WTC11 (cell line): ENCODE measurements at regions not wholly inside any gene's neighbourhood (a gene's known extent, or its start where the extent isn't known, plus 50 kb on each side); places are given as distances from the start of the nearest gene placed in this dataset.

ENCODE experiments used
- ATAC-seq: fragments of 200-7000 bp; cut with Tn5 transposase; 2 replicates; pipeline ENCODE4 v1.10.0; 2021; ENCODE audit warnings: mild to moderate bottlenecking, moderate library complexity
- CTCF ChIA-PET: fragments of 300-600 bp; sonication (Branson Sonifier 250); formaldehyde crosslinking; loops from one replicate; lab custom pipeline; 2021; ENCODE audit warnings: antibody characterized with exemption; lab: Charles Lee
- POLR2A ChIA-PET: fragments of 350-600 bp; sonication (Branson Sonifier 250); formaldehyde crosslinking; loops from one replicate; lab custom pipeline; 2021; ENCODE audit warnings: antibody characterized with exemption; lab: Charles Lee
- DNase-seq: peaks from one replicate; pipeline ENCODE4 v3.0.0; 2021; ENCODE audit warnings: low spot score
- H3K27ac Mint-ChIP-seq: 2 replicates; pipeline ENCODE4 v1.8.0; 2021; ENCODE audit warnings: mixed read lengths
- H3K27me3 Mint-ChIP-seq: 2 replicates; pipeline ENCODE4 v1.8.0; 2021; ENCODE audit warnings: low read depth, mild to moderate bottlenecking, moderate library complexity, mixed read lengths
- H3K36me3 Mint-ChIP-seq: 2 replicates; pipeline ENCODE4 v1.8.0; 2021; ENCODE audit warnings: mixed read lengths
- H3K4me1 Mint-ChIP-seq: 2 replicates; pipeline ENCODE4 v1.8.0; 2022; ENCODE audit warnings: mixed read lengths
- H3K4me3 Mint-ChIP-seq: 2 replicates; pipeline ENCODE4 v1.8.0; 2021; ENCODE audit warnings: mild to moderate bottlenecking, moderate library complexity, mixed read lengths
- H3K9me3 Mint-ChIP-seq: 2 replicates; pipeline ENCODE4 v1.8.0; 2021; ENCODE audit warnings: mixed read lengths
- AFF4 ChIP-seq: sonication (generic); formaldehyde crosslinking; IDR thresholded peaks from 2 replicates; pipeline ENCODE4 v1.8.1; 2023; ENCODE audit warnings: mild to moderate bottlenecking, missing genetic modification reagents, borderline replicate concordance
- ATF3 ChIP-seq: sonication (generic); formaldehyde crosslinking; conservative IDR thresholded peaks from 2 replicates; pipeline ENCODE4 v1.8.1; 2022; ENCODE audit warnings: mild to moderate bottlenecking, missing genetic modification reagents
- CBFB ChIP-seq: sonication (generic); formaldehyde crosslinking; IDR thresholded peaks from 2 replicates; pipeline ENCODE4 v1.8.1; 2022; ENCODE audit warnings: mild to moderate bottlenecking, low read depth, missing genetic modification reagents
- GRHL2 ChIP-seq: fragments of 250-450 bp; sonication (Bioruptor Pico); IDR thresholded peaks from 2 replicates; pipeline ENCODE4 v1.8.0; 2022; ENCODE audit warnings: mild to moderate bottlenecking, moderate library complexity; ENCODE audit not compliant: insufficient replicate concordance, severe bottlenecking
- GTF2I ChIP-seq: fragments of 250-450 bp; sonication (Bioruptor Pico); conservative IDR thresholded peaks from 2 replicates; pipeline ENCODE4 v1.4.0; 2021; ENCODE audit warnings: mild to moderate bottlenecking
- HMGA2 ChIP-seq: fragments of 250-450 bp; sonication (Bioruptor Pico); IDR thresholded peaks from 2 replicates; pipeline ENCODE4 v1.4.0; 2021; ENCODE audit warnings: mild to moderate bottlenecking, moderate library complexity
- IRF2 ChIP-seq: sonication (generic); formaldehyde crosslinking; IDR thresholded peaks from 2 replicates; pipeline ENCODE4 v1.8.0; 2022; ENCODE audit warnings: low read depth, missing genetic modification reagents, borderline replicate concordance
- NFYB ChIP-seq: sonication (generic); formaldehyde crosslinking; conservative IDR thresholded peaks from 2 replicates; pipeline ENCODE4 v1.8.0; 2022; ENCODE audit warnings: low read depth, missing genetic modification reagents
- NR2C2 ChIP-seq: sonication (generic); formaldehyde crosslinking; IDR thresholded peaks from 2 replicates; pipeline ENCODE4 v1.8.0; 2022; ENCODE audit warnings: mild to moderate bottlenecking, missing genetic modification reagents
- OVOL2 ChIP-seq: fragments of 250-450 bp; sonication (Bioruptor Pico); IDR thresholded peaks from 2 replicates; pipeline ENCODE4 v1.9.0; 2021; ENCODE audit warnings: mild to moderate bottlenecking, borderline replicate concordance
- SMAD3 ChIP-seq: sonication (generic); formaldehyde crosslinking; IDR thresholded peaks from 2 replicates; pipeline ENCODE4 v1.8.0; 2022; ENCODE audit warnings: missing genetic modification reagents, mild to moderate bottlenecking, borderline replicate concordance
- ZNF121 ChIP-seq: sonication (generic); formaldehyde crosslinking; IDR thresholded peaks from 2 replicates; pipeline ENCODE4 v1.8.0; 2023; ENCODE audit warnings: missing genetic modification reagents
- ZNF219 ChIP-seq: sonication (generic); formaldehyde crosslinking; IDR thresholded peaks from 2 replicates; pipeline ENCODE4 v1.8.0; 2023; ENCODE audit warnings: missing genetic modification reagents, mild to moderate bottlenecking, borderline replicate concordance
- ZNF396 ChIP-seq: fragments of 250-450 bp; sonication (Bioruptor Pico); IDR thresholded peaks from 2 replicates; pipeline ENCODE4 v1.8.0; 2021; ENCODE audit warnings: mild to moderate bottlenecking, moderate library complexity, borderline replicate concordance
- TF ChIP-seq, protein P1 (sequence below): sonication (generic); formaldehyde crosslinking; IDR thresholded peaks from 2 replicates; pipeline ENCODE4 v1.8.1; 2023; ENCODE audit warnings: mild to moderate bottlenecking, missing genetic modification reagents, moderate library complexity
- TF ChIP-seq, protein P2 (sequence below): sonication (generic); formaldehyde crosslinking; IDR thresholded peaks from 2 replicates; pipeline ENCODE4 v1.8.0; 2022; ENCODE audit warnings: missing genetic modification reagents
- TF ChIP-seq, protein P3 (sequence below): fragments of 250-450 bp; sonication (Bioruptor Pico); IDR thresholded peaks from 2 replicates; pipeline ENCODE4 v1.9.0; 2021; ENCODE audit warnings: mild to moderate bottlenecking
- TF ChIP-seq, protein P4 (sequence below): fragments of 250-450 bp; sonication (Bioruptor Pico); IDR thresholded peaks from 2 replicates; pipeline ENCODE4 v1.9.0; 2021; ENCODE audit warnings: mild to moderate bottlenecking, borderline replicate concordance

GRCh38 chr3:13132731-13133410 is 59.6 kb upstream of the IQSEC1 start:
- ChIA-PET POLR2A (interaction anchor here (0.6 kb wide), 1 partner anchor 30 kb away, joined by 3 read pairs; no protein-coding TSS in a partner anchor), CTCF (interaction anchor here (0.6 to 1.2 kb wide), 5 partner anchors 9 to 60 kb away, joined by 3 to 4 read pairs (median 3); no protein-coding TSS in a partner anchor)
- Mint-ChIP-seq H3K4me1 (peaks cover 13% of the 10 kb centered on the region), H3K27ac (no peak overlapping the region), H3K27me3 (no peaks in the 10 kb centered on the region), H3K4me3 (no peak overlapping the region), H3K36me3 (no peaks in the 10 kb centered on the region), H3K9me3 (no peaks in the 10 kb centered on the region)
- ATAC-seq (no peak), DNase-seq (no peak)
- TF ChIP-seq ZNF396 (CRISPR knock-in tag) (no peak), ZNF121 (CRISPR knock-in tag) (no peak), GRHL2 (CRISPR knock-in tag) (no peak), SMAD3 (CRISPR knock-in tag) (no peak), CBFB (CRISPR knock-in tag) (no peak), HMGA2 (CRISPR knock-in tag) (no peak), AFF4 (CRISPR knock-in tag) (no peak), NR2C2 (CRISPR knock-in tag) (no peak), GTF2I (CRISPR knock-in tag) (no peak), ATF3 (no peak), ZNF219 (no peak), NFYB (CRISPR knock-in tag) (no peak), IRF2 (CRISPR knock-in tag) (no peak), OVOL2 (CRISPR knock-in tag) (no peak)
- TF ChIP-seq, protein P1, sequence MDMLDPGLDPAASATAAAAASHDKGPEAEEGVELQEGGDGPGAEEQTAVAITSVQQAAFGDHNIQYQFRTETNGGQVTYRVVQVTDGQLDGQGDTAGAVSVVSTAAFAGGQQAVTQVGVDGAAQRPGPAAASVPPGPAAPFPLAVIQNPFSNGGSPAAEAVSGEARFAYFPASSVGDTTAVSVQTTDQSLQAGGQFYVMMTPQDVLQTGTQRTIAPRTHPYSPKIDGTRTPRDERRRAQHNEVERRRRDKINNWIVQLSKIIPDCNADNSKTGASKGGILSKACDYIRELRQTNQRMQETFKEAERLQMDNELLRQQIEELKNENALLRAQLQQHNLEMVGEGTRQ (CRISPR knock-in tag) = no peak
- TF ChIP-seq, protein P2, sequence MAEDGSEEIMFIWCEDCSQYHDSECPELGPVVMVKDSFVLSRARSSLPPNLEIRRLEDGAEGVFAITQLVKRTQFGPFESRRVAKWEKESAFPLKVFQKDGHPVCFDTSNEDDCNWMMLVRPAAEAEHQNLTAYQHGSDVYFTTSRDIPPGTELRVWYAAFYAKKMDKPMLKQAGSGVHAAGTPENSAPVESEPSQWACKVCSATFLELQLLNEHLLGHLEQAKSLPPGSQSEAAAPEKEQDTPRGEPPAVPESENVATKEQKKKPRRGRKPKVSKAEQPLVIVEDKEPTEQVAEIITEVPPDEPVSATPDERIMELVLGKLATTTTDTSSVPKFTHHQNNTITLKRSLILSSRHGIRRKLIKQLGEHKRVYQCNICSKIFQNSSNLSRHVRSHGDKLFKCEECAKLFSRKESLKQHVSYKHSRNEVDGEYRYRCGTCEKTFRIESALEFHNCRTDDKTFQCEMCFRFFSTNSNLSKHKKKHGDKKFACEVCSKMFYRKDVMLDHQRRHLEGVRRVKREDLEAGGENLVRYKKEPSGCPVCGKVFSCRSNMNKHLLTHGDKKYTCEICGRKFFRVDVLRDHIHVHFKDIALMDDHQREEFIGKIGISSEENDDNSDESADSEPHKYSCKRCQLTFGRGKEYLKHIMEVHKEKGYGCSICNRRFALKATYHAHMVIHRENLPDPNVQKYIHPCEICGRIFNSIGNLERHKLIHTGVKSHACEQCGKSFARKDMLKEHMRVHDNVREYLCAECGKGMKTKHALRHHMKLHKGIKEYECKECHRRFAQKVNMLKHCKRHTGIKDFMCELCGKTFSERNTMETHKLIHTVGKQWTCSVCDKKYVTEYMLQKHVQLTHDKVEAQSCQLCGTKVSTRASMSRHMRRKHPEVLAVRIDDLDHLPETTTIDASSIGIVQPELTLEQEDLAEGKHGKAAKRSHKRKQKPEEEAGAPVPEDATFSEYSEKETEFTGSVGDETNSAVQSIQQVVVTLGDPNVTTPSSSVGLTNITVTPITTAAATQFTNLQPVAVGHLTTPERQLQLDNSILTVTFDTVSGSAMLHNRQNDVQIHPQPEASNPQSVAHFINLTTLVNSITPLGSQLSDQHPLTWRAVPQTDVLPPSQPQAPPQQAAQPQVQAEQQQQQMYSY = no peak
- TF ChIP-seq, protein P3, sequence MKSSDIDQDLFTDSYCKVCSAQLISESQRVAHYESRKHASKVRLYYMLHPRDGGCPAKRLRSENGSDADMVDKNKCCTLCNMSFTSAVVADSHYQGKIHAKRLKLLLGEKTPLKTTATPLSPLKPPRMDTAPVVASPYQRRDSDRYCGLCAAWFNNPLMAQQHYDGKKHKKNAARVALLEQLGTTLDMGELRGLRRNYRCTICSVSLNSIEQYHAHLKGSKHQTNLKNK = no peak
- TF ChIP-seq, protein P4, sequence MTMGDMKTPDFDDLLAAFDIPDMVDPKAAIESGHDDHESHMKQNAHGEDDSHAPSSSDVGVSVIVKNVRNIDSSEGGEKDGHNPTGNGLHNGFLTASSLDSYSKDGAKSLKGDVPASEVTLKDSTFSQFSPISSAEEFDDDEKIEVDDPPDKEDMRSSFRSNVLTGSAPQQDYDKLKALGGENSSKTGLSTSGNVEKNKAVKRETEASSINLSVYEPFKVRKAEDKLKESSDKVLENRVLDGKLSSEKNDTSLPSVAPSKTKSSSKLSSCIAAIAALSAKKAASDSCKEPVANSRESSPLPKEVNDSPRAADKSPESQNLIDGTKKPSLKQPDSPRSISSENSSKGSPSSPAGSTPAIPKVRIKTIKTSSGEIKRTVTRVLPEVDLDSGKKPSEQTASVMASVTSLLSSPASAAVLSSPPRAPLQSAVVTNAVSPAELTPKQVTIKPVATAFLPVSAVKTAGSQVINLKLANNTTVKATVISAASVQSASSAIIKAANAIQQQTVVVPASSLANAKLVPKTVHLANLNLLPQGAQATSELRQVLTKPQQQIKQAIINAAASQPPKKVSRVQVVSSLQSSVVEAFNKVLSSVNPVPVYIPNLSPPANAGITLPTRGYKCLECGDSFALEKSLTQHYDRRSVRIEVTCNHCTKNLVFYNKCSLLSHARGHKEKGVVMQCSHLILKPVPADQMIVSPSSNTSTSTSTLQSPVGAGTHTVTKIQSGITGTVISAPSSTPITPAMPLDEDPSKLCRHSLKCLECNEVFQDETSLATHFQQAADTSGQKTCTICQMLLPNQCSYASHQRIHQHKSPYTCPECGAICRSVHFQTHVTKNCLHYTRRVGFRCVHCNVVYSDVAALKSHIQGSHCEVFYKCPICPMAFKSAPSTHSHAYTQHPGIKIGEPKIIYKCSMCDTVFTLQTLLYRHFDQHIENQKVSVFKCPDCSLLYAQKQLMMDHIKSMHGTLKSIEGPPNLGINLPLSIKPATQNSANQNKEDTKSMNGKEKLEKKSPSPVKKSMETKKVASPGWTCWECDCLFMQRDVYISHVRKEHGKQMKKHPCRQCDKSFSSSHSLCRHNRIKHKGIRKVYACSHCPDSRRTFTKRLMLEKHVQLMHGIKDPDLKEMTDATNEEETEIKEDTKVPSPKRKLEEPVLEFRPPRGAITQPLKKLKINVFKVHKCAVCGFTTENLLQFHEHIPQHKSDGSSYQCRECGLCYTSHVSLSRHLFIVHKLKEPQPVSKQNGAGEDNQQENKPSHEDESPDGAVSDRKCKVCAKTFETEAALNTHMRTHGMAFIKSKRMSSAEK (CRISPR knock-in tag) = no peak
